Uterus (tissue), 3 donors: ENCODE measurements at regions not wholly inside any gene's neighbourhood (a gene's known extent, or its start where the extent isn't known, plus 50 kb on each side); places are given as distances from the start of the nearest gene placed in this dataset.

ENCODE experiments used
- DNase-seq, 2 donors: peaks; one replicate each; pipeline ENCODE4 v3.0.0-alpha.2; 2019 to 2020
- H3K27ac ChIP-seq, 2 donors: fragments of 200-600 bp; sonication (generic); 1 replicate in 1 of 2; 2 replicates in 1 of 2; pipeline ENCODE4 v1.5.1; 2016 to 2018
- H3K27me3 ChIP-seq, 2 donors: fragments of 200-600 bp; sonication (generic); one replicate each; pipeline ENCODE4 v1.5.1; 2018 to 2019; ENCODE audit warnings: control low read depth in 1 of 2
- H3K36me3 ChIP-seq, 2 donors: fragments of 200-600 bp; sonication (generic); one replicate each; pipeline ENCODE4 v1.5.1; 2019; ENCODE audit warnings: control low read depth in 1 of 2
- H3K4me1 ChIP-seq, 2 donors: fragments of 200-600 bp; sonication (generic); one replicate each; pipeline ENCODE4 v1.5.1; 2018 to 2019; ENCODE audit warnings: control low read depth in 1 of 2
- H3K4me3 ChIP-seq, 2 donors: fragments of 200-600 bp; sonication (generic); 1 replicate in 1 of 2; 2 replicates in 1 of 2; pipeline ENCODE4 v1.5.1; 2018 to 2019; ENCODE audit warnings: mild to moderate bottlenecking in 1 of 2
- H3K9me3 ChIP-seq, 2 donors: fragments of 200-600 bp; sonication (generic); one replicate each; pipeline ENCODE4 v1.5.1; 2019; ENCODE audit warnings: control low read depth in 1 of 2
- POLR2A ChIP-seq, 2 donors: fragments of 450-650 bp; IDR thresholded peaks; one replicate each; pipeline ENCODE4 v1.6.1; 2016; ENCODE audit warnings: antibody characterized with exemption in 2 of 2, mild to moderate bottlenecking in 1 of 2, moderate library complexity in 1 of 2
- intact Hi-C: fragments of 100-400 bp; cut with DNase I; formaldehyde crosslinking; loops from one replicate; pipeline ENCODE4 v1.15.1; 2023; ENCODE audit warnings: low total_unique reads
- TF ChIP-seq, protein P1 (sequence below), 4 experiments: fragments of 200-600 bp in 2 of 4; fragments of 450-650 bp in 2 of 4; sonication (generic) in 2 of 4; IDR thresholded peaks; one replicate each; pipeline ENCODE4 v1.5.1; 2016 to 2019; ENCODE audit warnings: antibody characterized with exemption in 4 of 4, mild to moderate bottlenecking in 2 of 4, moderate library complexity in 1 of 4
- donor health status: DM: yes; HTN: yes; CAD: no.

DNA sequence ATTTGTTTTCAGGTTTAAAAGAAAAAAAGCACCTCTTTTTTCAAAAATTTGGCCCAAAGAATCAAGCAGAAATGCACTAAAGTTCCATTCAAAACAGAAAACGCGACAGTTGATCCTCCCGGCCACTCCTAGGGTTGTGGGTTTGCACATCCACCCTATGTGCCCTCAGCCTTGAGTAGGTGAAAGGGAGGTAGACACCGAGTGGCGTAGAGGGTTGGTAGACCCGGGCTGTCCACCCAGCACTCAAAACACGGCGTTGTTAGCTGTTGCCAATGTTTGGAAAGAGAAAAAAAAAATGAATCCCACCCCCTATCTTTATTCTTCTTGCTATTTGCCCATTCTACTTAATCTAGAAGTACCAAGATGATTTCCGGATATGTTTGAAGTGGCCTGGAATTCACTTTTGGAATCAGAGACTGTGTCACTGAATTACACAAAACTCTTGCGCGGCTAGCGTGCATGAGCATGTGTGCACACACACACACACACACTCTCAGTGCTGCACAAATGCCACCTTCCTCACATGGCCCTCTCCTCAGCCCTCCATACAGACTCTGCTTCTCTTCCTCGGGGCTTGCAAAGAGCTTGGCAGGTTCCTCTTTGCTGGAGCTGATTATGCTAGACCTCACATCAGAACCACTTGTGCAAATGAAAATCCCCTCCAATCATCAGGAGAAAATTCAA lies 110.2 kb upstream of the HAND1 start:
- no peak for TF ChIP-seq POLR2A (IDR thresholded peaks at IDR 0.05)
- TF ChIP-seq, protein P1, sequence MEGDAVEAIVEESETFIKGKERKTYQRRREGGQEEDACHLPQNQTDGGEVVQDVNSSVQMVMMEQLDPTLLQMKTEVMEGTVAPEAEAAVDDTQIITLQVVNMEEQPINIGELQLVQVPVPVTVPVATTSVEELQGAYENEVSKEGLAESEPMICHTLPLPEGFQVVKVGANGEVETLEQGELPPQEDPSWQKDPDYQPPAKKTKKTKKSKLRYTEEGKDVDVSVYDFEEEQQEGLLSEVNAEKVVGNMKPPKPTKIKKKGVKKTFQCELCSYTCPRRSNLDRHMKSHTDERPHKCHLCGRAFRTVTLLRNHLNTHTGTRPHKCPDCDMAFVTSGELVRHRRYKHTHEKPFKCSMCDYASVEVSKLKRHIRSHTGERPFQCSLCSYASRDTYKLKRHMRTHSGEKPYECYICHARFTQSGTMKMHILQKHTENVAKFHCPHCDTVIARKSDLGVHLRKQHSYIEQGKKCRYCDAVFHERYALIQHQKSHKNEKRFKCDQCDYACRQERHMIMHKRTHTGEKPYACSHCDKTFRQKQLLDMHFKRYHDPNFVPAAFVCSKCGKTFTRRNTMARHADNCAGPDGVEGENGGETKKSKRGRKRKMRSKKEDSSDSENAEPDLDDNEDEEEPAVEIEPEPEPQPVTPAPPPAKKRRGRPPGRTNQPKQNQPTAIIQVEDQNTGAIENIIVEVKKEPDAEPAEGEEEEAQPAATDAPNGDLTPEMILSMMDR (IDR thresholded peaks at IDR 0.05) = no peak
- Histone ChIP-seq H3K4me3 (no peak overlapping the region), H3K4me1 (no peaks in the 10 kb centered on the region), H3K27ac (no peak overlapping the region), H3K27me3 (no peaks in the 10 kb centered on the region), H3K9me3 (no peaks in the 10 kb centered on the region), H3K36me3 (no peaks in the 10 kb centered on the region)
- no peak for DNase-seq
- intact Hi-C loops = no loop called here

DNA sequence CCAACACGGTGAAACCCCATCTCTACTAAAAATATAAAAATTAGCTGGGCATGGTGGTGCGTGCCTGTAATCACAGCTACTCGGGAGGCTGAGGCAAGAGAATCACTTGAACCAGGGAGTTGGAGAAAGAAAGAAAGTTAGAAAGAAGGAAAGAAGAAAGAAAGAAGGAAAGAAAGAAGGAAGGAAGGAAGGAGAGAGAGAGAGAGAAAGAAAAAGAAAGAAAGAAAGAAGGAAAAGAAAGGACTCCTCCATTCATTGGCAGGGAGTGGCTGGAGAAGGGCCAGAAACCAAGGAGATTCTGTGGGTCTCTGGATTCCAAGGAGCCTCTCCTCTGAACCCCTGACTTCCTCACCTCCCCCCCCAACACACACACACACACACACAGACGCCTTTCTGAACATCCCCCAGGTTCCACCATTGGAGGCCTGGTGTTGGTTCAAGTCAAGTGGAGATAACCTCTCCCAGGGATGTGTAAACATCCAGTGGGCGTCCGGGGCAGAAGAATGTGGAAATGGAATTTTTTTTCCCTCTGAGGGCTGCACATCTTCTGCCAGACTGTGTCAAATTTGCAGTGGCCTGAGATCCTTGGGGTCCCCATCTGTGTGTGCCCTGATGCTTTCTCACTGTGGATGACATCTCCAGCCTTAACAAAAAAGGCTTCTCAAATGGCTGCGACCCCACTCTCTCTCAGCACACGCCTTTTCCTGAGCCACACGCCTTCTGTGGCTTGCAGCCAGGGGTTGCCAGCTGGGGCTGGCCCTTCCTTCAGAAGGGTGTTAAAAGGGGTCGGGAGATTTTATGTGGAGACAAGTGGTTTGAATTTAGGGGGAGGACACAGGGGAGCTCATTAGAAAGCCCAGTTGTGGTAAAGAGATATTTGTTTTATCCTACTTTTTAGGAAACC lies 109.3 kb upstream of the HAND1 start:
- H3K4me1 ChIP-seq = no peaks in the 10 kb centered on the region
- DNase-seq = no peak
- TF ChIP-seq, protein P1 (IDR thresholded peaks at IDR 0.05) = no peak
- no peak for TF ChIP-seq POLR2A (IDR thresholded peaks at IDR 0.05)
- H3K36me3 ChIP-seq = no peaks in the 10 kb centered on the region
- intact Hi-C loops = no loop called here
- H3K9me3 ChIP-seq = no peaks in the 10 kb centered on the region
- H3K27me3 ChIP-seq = no peaks in the 10 kb centered on the region
- no peak overlapping the region for H3K27ac ChIP-seq
- H3K4me3 ChIP-seq = no peak overlapping the region

DNA sequence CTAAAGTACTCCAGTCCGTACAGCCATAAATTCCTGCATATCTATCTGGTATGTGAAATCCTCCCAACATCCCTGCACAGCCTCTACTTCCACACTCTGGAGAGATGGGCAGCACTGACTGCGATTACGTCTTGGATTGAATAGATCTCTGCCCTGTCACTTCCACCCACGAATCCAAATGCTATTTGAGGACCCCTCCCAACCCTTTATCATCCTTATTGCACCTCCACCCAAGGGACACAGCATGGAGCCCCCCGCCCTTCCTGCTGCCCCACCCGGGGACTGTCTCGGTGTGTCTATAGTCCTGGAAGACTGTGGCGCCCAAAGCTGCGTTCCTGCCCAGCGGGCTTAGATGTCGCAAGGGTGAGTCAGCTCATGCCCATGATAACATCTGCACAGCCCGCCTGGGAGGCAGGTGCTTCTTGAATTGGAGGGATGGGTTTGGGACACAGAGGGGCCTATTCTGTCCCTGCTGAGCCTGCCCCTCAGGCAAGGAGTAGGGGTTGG lies 105.7 kb upstream of the HAND1 start:
- H3K27ac ChIP-seq = no peak overlapping the region
- H3K36me3 ChIP-seq = no peaks in the 10 kb centered on the region
- no peaks in the 10 kb centered on the region for H3K4me1 ChIP-seq
- no peak for DNase-seq
- intact Hi-C loops = no loop called here
- no peak overlapping the region for H3K4me3 ChIP-seq
- H3K27me3 ChIP-seq = no peaks in the 10 kb centered on the region
- no peaks in the 10 kb centered on the region for H3K9me3 ChIP-seq
- TF ChIP-seq, protein P1 (IDR thresholded peaks at IDR 0.05) = no peak
- no peak for TF ChIP-seq POLR2A (IDR thresholded peaks at IDR 0.05)

DNA sequence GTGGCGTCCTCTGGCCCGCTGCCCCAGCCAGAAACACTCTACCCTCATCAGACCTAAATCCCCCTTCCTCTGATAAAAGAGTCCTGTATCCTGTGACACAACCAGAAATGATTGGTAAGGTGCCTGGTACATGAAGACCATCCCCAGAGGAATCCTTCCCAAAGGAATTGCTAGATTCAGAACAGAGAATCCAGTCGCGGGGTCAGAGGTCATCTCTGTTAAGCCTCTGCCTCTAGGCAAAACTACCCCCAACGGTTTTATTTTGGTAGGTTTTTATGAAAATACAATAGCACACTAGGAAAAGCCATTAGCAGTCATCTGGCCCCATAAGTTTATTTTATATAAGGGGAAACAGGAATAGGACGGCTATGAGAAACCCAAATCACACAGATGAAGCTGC lies 102.4 kb upstream of the HAND1 start:
- intact Hi-C loops = no loop called here
- DNase-seq = no peak
- no peak overlapping the region for H3K27ac ChIP-seq
- peaks cover 0 to under 1% of the 10 kb centered on the region in 2 donors for H3K27me3 ChIP-seq
- no peaks in the 10 kb centered on the region for H3K36me3 ChIP-seq
- no peaks in the 10 kb centered on the region for H3K4me1 ChIP-seq
- H3K9me3 ChIP-seq = no peaks in the 10 kb centered on the region
- TF ChIP-seq, protein P1 (IDR thresholded peaks at IDR 0.05) = no peak
- no peak for TF ChIP-seq POLR2A (IDR thresholded peaks at IDR 0.05)
- H3K4me3 ChIP-seq = no peak overlapping the region

DNA sequence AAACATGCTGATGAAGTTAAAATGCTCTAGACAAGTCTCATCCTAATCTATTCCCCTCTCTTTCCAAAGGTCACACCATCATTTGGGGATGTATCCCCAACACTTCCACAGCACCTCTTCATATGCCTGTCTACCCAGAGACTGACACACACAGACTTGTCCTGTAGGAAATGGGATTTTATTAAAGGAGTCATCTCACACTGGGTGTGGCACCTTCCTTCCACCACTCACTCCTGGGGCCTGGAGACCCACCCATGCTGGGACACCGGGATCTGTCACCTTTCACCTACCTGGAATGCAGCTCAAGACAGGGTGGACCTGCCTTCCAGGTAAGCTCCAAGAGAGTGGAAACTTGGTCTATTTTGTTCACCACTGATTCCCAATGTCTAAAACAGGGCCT lies 99.4 kb upstream of the HAND1 start:
- no peak for DNase-seq
- no peak overlapping the region for H3K27ac ChIP-seq
- no peaks in the 10 kb centered on the region for H3K4me1 ChIP-seq
- H3K9me3 ChIP-seq = no peaks in the 10 kb centered on the region
- intact Hi-C loops = no loop called here
- no peak for TF ChIP-seq POLR2A (IDR thresholded peaks at IDR 0.05)
- TF ChIP-seq, protein P1 (IDR thresholded peaks at IDR 0.05) = no peak
- H3K4me3 ChIP-seq = no peak overlapping the region
- H3K27me3 ChIP-seq = peaks cover 0 to 3% of the 10 kb centered on the region in 2 donors
- H3K36me3 ChIP-seq = no peaks in the 10 kb centered on the region
